ENCODE measurements at regions not wholly inside any gene's neighbourhood (a gene's known extent, or its start where the extent isn't known, plus 50 kb on each side); places are given as distances from the start of the nearest gene placed in this dataset.

- DNase-seq: no peak
Observed at GRCh38 chr5:73256462-73256861, 83.5 kb downstream of the TMEM174 start.

- DNase-seq: no peak
Observed at GRCh38 chr5:73256012-73256411, 83.0 kb downstream of the TMEM174 start.

GRCh38 chr5:73254642-73255041 lies 81.6 kb downstream of the TMEM174 start:
- no peak for DNase-seq

- no peak for DNase-seq
Observed at GRCh38 chr5:73253047-73253660, 80.2 kb downstream of the TMEM174 start.

- no peak for DNase-seq
Observed at GRCh38 chr5:73250645-73251044, 77.7 kb downstream of the TMEM174 start.

- DNase-seq: no peak
Observed at GRCh38 chr5:73242735-73243134, 69.7 kb downstream of the TMEM174 start.

GRCh38 chr5:73238873-73239272 lies 65.9 kb downstream of the TMEM174 start:
- DNase-seq: no peak

- DNase-seq: no peak
Observed at GRCh38 chr5:73236541-73237128, 63.6 kb downstream of the TMEM174 start.

GRCh38 chr5:73234204-73234555 lies 61.2 kb downstream of the TMEM174 start:
- DNase-seq: no peak

GRCh38 chr5:73233461-73234203 lies 60.6 kb downstream of the TMEM174 start:
- no peak for DNase-seq

GRCh38 chr5:73233053-73233460 lies 60.1 kb downstream of the TMEM174 start:
- no peak for DNase-seq

GRCh38 chr5:73232266-73233041 lies 59.5 kb downstream of the TMEM174 start:
- DNase-seq: no peak

GRCh38 chr5:73231246-73231778 lies 58.3 kb downstream of the TMEM174 start:
- DNase-seq: no peak

- no peak for DNase-seq
Observed at GRCh38 chr5:73230264-73231245, 57.6 kb downstream of the TMEM174 start.

- DNase-seq: no peak
Observed at GRCh38 chr5:73229271-73229670, 56.3 kb downstream of the TMEM174 start.

GRCh38 chr5:73228052-73228451 lies 55.1 kb downstream of the TMEM174 start:
- no peak for DNase-seq
